ENCODE measurements at regions not wholly inside any gene's neighbourhood (a gene's known extent, or its start where the extent isn't known, plus 50 kb on each side); places are given as distances from the start of the nearest gene placed in this dataset.

DNA sequence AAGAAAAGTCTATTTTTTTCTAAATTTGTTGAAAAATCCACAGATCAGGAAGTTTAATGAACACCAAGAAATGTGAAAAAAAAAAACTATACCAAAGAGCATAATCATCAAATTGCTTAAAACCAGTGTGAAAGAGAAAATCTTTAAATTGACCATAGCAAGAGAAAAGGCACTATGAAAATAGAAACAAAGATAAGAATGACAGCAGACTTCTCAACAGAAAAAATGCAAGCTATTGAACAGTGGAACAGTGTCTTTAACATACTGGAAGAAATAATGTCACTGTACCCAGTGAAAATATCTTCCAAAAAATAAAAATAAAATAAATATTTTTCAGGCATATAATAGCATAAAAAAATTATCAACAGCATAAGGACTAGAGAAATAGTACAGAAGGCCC lies 243.0 kb upstream of the GJB5 start:
- TF ChIP-seq CTCF (IDR thresholded peaks at IDR 0.05) (no peak), POLR2A (IDR thresholded peaks at IDR 0.05; ENCODE audit: low read depth) (no peak)

Data from esophagus muscularis mucosa (tissue), 3 donors.